ENCODE measurements at regions not wholly inside any gene's neighbourhood (a gene's known extent, or its start where the extent isn't known, plus 50 kb on each side); places are given as distances from the start of the nearest gene placed in this dataset.

DNA sequence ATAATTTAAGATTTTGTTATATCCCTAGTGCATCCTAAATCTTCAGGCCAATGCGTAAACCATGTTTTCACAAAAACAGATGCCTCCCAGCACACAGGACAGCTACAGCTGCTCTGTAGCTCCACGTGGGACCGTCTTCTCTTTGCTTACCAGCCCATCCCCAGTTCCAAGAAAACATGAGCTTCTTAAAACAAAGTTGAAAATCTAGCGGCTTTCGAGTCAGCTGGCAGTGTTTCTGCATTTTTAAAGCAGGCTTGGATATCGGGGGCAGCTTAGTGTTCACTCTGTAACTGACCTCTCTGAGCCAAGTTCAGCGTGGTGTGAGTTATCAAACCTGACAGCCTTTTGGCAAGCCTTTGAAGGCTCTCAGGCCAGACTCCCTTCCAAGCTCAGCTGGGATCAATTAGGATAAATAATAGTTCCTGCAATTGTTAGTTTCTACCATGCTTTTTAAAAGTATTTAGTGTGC lies 881.5 kb downstream of the LTN1 start:
- Histone ChIP-seq H3K9me1 (replicated peaks; ENCODE audit: control insufficient read depth, extremely low read depth, insufficient read depth, low read length) (no peaks in the 10 kb centered on the region), H3K9me3 (replicated peaks; ENCODE audit: control insufficient read depth, insufficient read depth, low read length) (no peaks in the 10 kb centered on the region), H3K79me2 (ENCODE audit: control insufficient read depth, insufficient read depth, low read length) (no peaks in the 10 kb centered on the region), H4K20me1 (replicated peaks; ENCODE audit: control insufficient read depth, extremely low read depth, insufficient read depth, low read length) (no peaks in the 10 kb centered on the region), H3K36me3 (ENCODE audit: control insufficient read depth in 2 of 2, extremely low read depth in 1 of 2, insufficient read depth in 2 of 2, low read length in 2 of 2) (no peaks in the 10 kb centered on the region), H3K4me2 (ENCODE audit: insufficient read depth, low read length) (peak overlapping the region; percentile 91), H3K4me1 (ENCODE audit: control insufficient read depth, extremely low read depth, insufficient read depth, low read length) (peaks cover 14% of the 10 kb centered on the region), H3K9ac (replicated peaks; ENCODE audit: extremely low read depth, insufficient read depth, low read length) (no peak overlapping the region), H3K27ac (ENCODE audit: insufficient read depth, low read depth, low read length) (peak overlapping the region; percentile 1), H3K27me3 (ENCODE audit: control insufficient read depth in 2 of 2, insufficient read depth in 2 of 2, low read length in 2 of 2) (no peaks in the 10 kb centered on the region), H2AFZ (ENCODE audit: low read depth, low read length) (peak overlapping the region; percentile 89), H3K4me3 (replicated peaks in 1 of 3; ENCODE audit: insufficient read depth in 1 of 3, low read depth in 1 of 3, low read length in 3 of 3) (peak overlapping the region in 1 of 3 experiments; percentile 46)
- DNase-seq (ENCODE audit: low read depth, low spot score) (peak; percentile 85), FAIRE-seq (peak; percentile 76)
- intact Hi-C loops (cut with micrococcal nuclease) (loop anchor here (2.0 to 5.0 kb wide), 2 partner anchors 226 to 412 kb away; no protein-coding TSS in a partner anchor), dilution Hi-C loops (cut with MboI; ENCODE audit: extremely low pct_ligation_motif_present, low sequenced_read_pairs) (no loop called here)
- POLR2A ChIA-PET = no interaction called here
- TF ChIP-seq FOS (IDR thresholded peaks at IDR 0.05; ENCODE audit: borderline replicate concordance, insufficient read depth, low read length) = no peak
- no peak for TF ChIP-seq POLR2A (IDR thresholded peaks at IDR 0.05; ENCODE audit: low read depth, low read length)
- TF ChIP-seq POLR2AphosphoS5 (IDR thresholded peaks at IDR 0.05; ENCODE audit: insufficient read depth, low read depth, low read length) = no peak
- TF ChIP-seq, protein P1, sequence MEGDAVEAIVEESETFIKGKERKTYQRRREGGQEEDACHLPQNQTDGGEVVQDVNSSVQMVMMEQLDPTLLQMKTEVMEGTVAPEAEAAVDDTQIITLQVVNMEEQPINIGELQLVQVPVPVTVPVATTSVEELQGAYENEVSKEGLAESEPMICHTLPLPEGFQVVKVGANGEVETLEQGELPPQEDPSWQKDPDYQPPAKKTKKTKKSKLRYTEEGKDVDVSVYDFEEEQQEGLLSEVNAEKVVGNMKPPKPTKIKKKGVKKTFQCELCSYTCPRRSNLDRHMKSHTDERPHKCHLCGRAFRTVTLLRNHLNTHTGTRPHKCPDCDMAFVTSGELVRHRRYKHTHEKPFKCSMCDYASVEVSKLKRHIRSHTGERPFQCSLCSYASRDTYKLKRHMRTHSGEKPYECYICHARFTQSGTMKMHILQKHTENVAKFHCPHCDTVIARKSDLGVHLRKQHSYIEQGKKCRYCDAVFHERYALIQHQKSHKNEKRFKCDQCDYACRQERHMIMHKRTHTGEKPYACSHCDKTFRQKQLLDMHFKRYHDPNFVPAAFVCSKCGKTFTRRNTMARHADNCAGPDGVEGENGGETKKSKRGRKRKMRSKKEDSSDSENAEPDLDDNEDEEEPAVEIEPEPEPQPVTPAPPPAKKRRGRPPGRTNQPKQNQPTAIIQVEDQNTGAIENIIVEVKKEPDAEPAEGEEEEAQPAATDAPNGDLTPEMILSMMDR (IDR thresholded peaks at IDR 0.05; ENCODE audit: extremely low read depth in 1 of 2, insufficient read depth in 1 of 2, low read depth in 1 of 2, low read length in 2 of 2) = no peak
- TF ChIP-seq MYC (IDR thresholded peaks at IDR 0.05; ENCODE audit: low read depth, low read length) = no peak
- no peak for TF ChIP-seq GATA2 (IDR thresholded peaks at IDR 0.05; ENCODE audit: insufficient read depth, insufficient read length, low read depth, low read length)
- TF ChIP-seq, protein P2, sequence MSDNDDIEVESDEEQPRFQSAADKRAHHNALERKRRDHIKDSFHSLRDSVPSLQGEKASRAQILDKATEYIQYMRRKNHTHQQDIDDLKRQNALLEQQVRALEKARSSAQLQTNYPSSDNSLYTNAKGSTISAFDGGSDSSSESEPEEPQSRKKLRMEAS (IDR thresholded peaks at IDR 0.05; ENCODE audit: insufficient read depth, insufficient read length) = no peak
- TF ChIP-seq JUN (IDR thresholded peaks at IDR 0.05; ENCODE audit: borderline replicate concordance, insufficient read depth, insufficient read length, low read depth) = no peak
- no peak for TF ChIP-seq EZH2 (IDR thresholded peaks at IDR 0.05; ENCODE audit: borderline replicate concordance, low read depth, low read length, severe bottlenecking)
- BruUV-seq (replicated peaks) = no TSS peak
- CTCF ChIA-PET = interaction anchor here (1.3 to 1.9 kb wide), 3 partner anchors 173 to 634 kb away, joined by 4 to 7 read pairs (median 6); no protein-coding TSS in a partner anchor
